ENCODE measurements at regions not wholly inside any gene's neighbourhood (a gene's known extent, or its start where the extent isn't known, plus 50 kb on each side); places are given as distances from the start of the nearest gene placed in this dataset.

GRCh38 chr1:201742476-201742875 is 86.5 kb upstream of the IPO9 start:
- DNase-seq (ENCODE audit: low read depth, low spot score) (no peak), ATAC-seq (no peak)
- no peaks in the 10 kb centered on the region for H3K27me3 ChIP-seq (ENCODE audit: insufficient read depth, low read length)
- H4K20me1 ChIP-seq (ENCODE audit: insufficient read depth) = no peaks in the 10 kb centered on the region
- H2AFZ ChIP-seq (ENCODE audit: low read depth, low read length, poor library complexity, severe bottlenecking) = no peak overlapping the region
- no peak overlapping the region for H3K4me3 ChIP-seq (replicated peaks in 1 of 2; ENCODE audit: low read depth in 1 of 2, low read length in 2 of 2)
- H3K4me1 ChIP-seq (ENCODE audit: control insufficient read depth in 1 of 2, insufficient read depth in 2 of 2, low read length in 2 of 2) = peaks cover 19 to 39% of the 10 kb centered on the region in 2 experiments; a peak in 3 of 4 replicates
- H3K4me2 ChIP-seq (ENCODE audit: low read length) = no peak overlapping the region
- H3K9me3 ChIP-seq (ENCODE audit: control insufficient read depth in 1 of 2, insufficient read depth in 1 of 2, low read depth in 1 of 2, low read length in 2 of 2) = no peaks in the 10 kb centered on the region
- no TSS peak for BruUV-seq (replicated peaks)
- POLR2A ChIA-PET = interaction anchor here (0.9 kb wide), 1 partner anchor 28 kb away, joined by 3 read pairs; no protein-coding TSS in a partner anchor
- H3K9ac ChIP-seq (ENCODE audit: low read length) = no peak overlapping the region
- H3K9me2 ChIP-seq (ENCODE audit: insufficient read depth) = no peaks in the 10 kb centered on the region
- H3K27ac ChIP-seq (ENCODE audit: low read depth, low read length) = no peak overlapping the region
- RAD21 ChIA-PET (ENCODE audit: low non-redundant PET in 1 of 2, low total read pairs in 2 of 2, uncharacterized antibody in 2 of 2, unreplicated experiment in 2 of 2) = no interaction called here
- no peaks in the 10 kb centered on the region for H3K36me3 ChIP-seq (ENCODE audit: control insufficient read depth in 1 of 2, insufficient read depth in 2 of 2, low read length in 2 of 2)
- TF ChIP-seq ATF3 (IDR thresholded peaks at IDR 0.05) = no peak
- TF ChIP-seq EZH2 (IDR thresholded peaks at IDR 0.05) = no peak
- no peak for TF ChIP-seq MAX (IDR thresholded peaks at IDR 0.05)
- no peak for TF ChIP-seq CTCF (IDR thresholded peaks at IDR 0.05 in 2 of 3, conservative IDR thresholded peaks at IDR 0.05 in 1 of 3; ENCODE audit: borderline replicate concordance in 1 of 3, insufficient read depth in 1 of 3, low read depth in 2 of 3, low read length in 2 of 3)
- TF ChIP-seq CBX3 (IDR thresholded peaks at IDR 0.05; ENCODE audit: low read depth) = no peak
- no peak for TF ChIP-seq SIN3A (IDR thresholded peaks at IDR 0.05; ENCODE audit: low read depth)
- TF ChIP-seq JUND (IDR thresholded peaks at IDR 0.05) = no peak
- no peak for TF ChIP-seq RAD21 (IDR thresholded peaks at IDR 0.05; ENCODE audit: low read depth)
- TF ChIP-seq EGR1 (IDR thresholded peaks at IDR 0.05; ENCODE audit: low read depth) = no peak
- TF ChIP-seq ZBTB33 (IDR thresholded peaks at IDR 0.05; ENCODE audit: extremely low read depth, insufficient replicate concordance, low read length) = no peak
- no peak for TF ChIP-seq SRF (IDR thresholded peaks at IDR 0.05; ENCODE audit: low read depth)
- TF ChIP-seq ZFX (IDR thresholded peaks at IDR 0.05) = no peak
- intact Hi-C loops (cut with micrococcal nuclease) = no loop called here
- CTCF ChIA-PET = interaction anchor here (1.7 kb wide), 1 partner anchor 50 kb away, joined by 5 read pairs; no protein-coding TSS in a partner anchor
- no peaks in the 10 kb centered on the region; the same call in 1 of the 2 replicates for H3K79me2 ChIP-seq (ENCODE audit: insufficient read depth, low read length)
